Ishikawa (cell line): ENCODE measurements at regions not wholly inside any gene's neighbourhood (a gene's known extent, or its start where the extent isn't known, plus 50 kb on each side); places are given as distances from the start of the nearest gene placed in this dataset.

Experiments used
- CEBPB ChIP-seq: IDR thresholded peaks from 2 replicates; pipeline ENCODE4 v1.6.1; 2012
- FOXM1 ChIP-seq: IDR thresholded peaks from 2 replicates; pipeline ENCODE4 v1.6.1; 2012; ENCODE audit warnings: low read depth, borderline replicate concordance
- TCF12 ChIP-seq: IDR thresholded peaks from 2 replicates; pipeline ENCODE4 v1.6.1; 2012; ENCODE audit warnings: low read depth
- YY1 ChIP-seq: IDR thresholded peaks from 2 replicates; pipeline ENCODE4 v1.6.1; 2012; ENCODE audit warnings: low read depth
- TF ChIP-seq, protein P1 (sequence below): IDR thresholded peaks from 2 replicates; pipeline ENCODE4 v1.6.1; 2012

DNA sequence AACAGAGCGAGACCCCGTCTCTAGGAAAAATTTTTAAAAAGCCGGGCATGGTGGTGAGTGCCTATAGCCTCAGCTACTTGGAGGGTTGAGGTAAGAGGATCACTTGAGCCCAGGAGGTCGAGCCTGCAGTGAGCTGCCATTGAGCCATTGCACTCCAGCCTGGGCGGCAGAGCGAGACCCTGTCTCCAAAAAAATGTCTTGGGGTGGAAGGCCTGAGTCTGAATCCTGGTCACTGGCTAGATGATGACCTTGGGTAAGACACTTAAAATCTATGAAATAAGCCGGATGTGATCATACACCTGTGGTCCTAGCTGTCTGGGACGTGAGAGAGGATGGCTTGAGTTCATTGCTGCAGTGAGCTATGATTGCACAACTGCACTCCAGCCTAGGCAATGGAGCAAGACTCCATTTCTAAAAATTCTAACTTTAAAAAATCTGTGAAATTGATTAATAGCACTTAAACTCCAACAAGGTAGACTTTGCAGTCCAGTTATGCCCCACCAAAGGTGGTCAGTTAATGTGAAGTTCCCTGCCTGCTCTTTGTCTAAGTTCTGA, 157.3 kb upstream of the UMPS start:
- TF ChIP-seq CEBPB (no peak), FOXM1 (no peak), YY1 (no peak), TCF12 (no peak)
- TF ChIP-seq, protein P1, sequence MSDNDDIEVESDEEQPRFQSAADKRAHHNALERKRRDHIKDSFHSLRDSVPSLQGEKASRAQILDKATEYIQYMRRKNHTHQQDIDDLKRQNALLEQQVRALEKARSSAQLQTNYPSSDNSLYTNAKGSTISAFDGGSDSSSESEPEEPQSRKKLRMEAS: no peak
